ENCODE measurements at regions not wholly inside any gene's neighbourhood (a gene's known extent, or its start where the extent isn't known, plus 50 kb on each side); places are given as distances from the start of the nearest gene placed in this dataset.

DNA sequence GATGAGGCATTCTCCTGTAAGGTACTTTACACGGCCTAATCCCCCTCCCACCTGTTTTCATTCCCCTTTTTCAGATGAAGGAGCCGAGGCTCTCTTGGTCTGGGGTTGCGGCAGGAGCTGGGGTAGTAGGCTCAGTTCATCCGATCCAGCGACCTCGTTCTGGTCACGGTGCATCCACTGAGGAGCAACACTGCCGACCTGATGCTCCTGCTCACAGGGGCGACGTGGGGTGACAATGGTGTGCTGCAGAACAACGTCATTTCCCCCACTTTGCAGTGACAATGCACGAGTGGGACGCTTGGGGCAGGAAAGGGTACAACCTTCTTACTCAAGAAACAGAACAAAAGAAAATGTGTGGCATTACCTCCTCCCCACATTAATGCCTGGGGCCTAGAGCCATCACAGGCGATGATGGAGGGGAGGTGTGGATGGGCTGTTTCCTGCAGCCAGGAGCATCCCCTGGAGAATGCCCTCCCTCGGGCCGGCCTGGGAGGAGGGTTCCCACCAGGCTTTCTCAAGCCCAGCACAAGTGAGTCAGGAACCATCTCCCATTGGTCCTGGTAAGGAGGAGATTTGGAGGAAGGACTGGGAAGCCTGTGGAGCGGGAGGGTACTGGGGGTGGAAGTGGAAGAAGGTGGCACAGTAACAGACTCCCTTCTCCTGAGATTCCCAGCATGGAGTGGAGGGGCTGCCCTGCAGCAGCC is 125.6 kb downstream of the SPATA19 start:
- DNase-seq = no peak

DNA sequence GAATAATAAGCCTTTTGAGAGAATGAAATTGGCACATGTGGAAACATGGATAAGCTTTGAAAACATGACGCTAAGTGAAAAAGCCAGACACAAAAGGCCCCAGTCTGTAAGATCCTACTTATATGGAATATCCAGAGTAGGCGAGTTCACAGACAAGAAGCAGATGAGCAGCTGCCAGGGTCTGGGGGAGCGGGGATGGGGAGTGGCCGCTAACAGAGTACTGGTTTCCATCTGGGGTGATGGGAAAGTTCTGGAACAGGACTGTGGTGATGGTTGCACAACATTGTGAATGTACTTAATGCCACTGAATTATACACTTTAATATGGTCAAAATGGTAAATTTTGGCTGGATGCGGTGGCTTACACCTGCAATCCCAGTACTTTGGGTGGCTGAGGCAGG is 126.5 kb downstream of the SPATA19 start:
- no peak for DNase-seq

DNA sequence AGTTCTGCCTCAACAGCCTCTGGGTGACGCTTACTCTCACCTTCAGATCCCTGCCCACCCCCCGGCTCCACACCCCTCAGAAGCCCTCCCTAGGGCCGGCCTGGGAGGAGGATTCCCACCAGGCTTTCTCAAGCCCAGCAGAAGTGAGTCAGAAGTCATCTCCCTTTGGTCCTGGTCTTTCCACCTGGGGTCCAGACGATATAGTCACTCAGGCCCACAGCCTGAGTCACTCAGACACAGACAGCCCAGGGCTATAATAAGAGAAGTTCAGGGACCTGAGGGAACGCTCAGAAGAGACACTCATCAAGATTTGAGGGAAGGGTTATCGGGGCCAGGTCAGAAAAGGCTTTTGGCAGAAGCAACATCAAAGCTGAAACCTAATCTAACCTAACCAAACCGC is 127.1 kb downstream of the SPATA19 start:
- no peak for DNase-seq

DNA sequence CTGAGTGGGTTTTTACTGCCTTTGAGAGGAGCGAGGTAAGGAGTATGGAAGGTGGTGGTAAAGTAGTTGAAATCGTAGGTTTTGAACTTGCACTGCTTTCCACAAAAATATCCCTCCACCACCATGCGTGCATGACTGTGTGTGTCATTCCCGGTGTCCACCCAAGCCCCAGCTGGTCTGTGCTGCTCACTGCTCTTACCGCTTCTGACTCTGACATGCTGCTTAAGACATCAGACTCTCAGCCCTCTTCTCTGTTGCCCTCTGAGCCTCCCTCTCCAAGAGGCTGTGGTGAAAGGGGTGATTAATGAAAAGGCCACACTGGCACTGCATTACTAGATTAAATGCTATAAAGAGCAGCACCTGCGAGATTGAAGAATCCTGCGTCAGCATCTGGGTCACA is 128.7 kb downstream of the SPATA19 start:
- no peak for DNase-seq

DNA sequence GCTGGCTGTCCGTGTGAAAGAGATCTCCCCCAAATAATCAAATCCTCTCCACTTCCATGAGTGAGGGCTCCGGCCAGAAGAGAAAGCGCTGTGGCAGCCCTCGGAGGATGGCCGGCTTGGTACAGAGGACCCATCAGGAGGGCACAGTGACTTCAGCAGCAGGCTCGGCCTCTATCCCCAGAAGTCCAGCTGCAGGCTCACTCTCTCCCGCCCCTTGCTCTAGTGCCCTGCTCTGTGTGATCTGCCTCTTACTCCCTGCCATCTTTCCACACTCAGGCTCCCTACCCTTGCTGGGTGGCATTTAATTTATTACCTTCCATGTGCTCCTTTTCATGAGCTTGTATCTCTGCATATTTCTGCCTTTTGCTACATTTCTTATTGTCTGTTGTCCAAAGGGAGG is 129.7 kb downstream of the SPATA19 start:
- no peak for DNase-seq

DNA sequence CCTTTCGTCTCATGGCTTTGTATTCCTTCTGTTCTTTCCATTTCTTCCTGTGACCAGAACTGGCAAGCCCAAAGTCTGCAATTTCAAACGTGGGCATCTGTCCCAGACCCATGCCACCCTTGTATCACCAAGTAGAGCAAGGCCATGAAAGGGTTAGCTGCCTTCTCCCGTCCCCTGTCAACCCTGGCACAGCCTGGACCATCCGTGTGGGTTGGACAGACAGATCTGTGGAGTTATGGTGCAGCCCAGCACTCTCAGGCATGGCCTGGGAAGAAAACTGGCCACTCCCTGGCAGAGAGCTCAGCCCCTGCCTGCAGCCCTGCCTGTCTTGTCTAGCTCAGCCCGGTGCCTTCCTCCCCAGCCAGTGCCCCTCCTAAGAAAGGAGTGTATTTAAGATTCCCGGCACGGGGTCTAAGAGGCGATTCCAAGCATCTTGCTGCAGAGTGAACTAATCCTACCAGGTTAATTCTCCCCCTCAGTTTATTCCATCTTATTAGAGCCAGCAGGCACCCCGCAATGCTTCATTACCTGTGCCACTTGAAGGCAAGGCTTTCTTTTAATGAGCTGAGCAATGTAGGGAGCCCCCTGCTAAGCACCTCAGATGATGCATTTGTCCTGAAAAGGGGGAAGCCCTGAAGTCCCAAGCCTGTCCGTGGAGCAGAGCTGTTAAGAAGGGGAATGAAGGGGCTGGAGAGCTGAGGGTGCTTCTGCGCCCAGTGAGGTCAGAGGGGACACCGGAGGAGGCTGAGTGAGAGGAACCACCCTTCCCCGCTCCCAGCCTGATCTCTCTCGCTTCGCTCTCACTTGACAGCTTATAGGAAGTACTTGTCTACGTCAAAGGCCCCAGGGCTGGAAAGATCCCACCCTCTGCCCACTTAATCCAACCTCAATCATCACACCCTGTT is 130.6 kb downstream of the SPATA19 start:
- DNase-seq = no peak

DNA sequence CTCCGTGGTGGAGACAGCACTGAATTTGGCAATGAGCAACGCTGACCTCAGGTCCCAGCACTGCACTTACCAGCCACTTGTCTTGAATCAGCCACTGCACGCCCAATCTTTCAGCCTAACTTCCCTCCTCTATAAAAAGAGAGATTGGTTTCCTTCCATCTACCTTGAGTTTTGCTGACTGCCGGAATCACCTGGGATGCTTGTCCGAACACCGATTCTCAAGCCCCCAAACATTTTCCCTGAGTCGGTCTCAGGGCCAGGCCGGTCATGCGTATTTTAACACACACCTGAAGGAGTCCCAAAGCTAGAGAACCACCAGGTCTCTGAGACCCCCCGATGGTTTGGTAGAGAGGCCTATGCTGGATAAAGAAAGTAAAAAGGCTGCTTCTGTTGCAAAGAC is 131.5 kb downstream of the SPATA19 start:
- no peak for DNase-seq

DNA sequence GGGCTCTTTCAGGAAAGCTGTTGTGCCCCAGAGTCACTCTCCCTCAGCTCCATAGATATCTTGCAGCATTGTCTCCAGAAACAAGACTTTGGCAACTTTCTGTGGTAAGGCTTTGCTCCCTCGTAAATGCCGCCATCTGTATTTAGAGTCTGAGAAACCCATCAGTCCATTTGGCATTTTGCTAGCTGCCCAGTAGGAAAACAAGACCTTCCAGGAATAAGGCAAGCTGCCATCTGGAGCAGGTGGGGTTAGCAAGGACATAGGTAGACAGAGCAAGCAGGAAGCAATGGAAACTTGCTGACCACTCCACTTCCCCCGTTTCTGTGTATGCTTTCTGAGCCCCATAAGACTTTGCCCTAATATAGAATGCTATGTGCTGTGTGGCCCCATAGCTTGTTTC is 131.9 kb downstream of the SPATA19 start:
- no peak for DNase-seq

DNA sequence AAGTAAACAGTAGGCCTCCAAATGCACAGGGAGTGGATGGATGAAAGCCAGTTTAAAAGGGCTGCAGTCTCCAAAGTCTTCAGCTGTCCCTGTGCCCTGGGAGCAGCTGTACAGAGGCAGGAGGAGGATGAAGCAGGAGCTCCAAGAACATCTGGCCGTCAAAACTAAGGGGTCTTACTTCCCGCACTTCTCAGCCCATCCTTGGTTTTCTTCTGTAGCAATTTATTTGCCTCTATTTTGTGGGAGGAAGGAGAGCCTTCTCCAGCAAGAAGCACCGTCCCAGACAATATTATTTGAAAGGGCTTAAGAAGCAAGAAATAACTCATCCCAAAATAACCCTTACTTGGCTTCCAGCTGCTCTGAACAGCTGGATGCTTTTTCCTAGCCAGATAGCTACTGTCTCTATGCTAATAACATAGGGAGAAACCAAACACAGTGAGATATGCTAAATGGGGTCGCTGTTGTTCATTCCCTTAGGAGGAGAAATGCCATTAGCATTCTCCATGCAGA is 133.2 kb downstream of the SPATA19 start:
- no peak for DNase-seq

DNA sequence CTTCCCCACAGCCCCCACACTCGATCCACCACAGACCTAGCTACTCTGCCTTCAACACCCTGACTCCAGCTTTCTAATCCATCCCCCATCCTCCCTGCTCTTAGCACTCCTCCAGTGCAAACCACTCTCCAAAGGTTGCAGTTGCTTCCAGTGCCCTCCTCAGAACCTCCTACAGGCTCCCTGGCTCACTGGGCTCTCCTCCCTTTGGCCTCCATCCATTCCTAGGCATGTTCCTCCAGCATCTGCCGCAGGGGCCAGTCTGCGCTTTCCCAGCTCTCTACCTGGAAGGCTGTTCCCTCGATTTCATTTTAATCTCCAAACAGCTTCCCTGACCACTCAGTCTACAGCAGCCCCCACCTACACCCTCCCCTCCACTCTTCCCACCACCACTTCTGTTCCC is 133.8 kb downstream of the SPATA19 start:
- no peak for DNase-seq

DNA sequence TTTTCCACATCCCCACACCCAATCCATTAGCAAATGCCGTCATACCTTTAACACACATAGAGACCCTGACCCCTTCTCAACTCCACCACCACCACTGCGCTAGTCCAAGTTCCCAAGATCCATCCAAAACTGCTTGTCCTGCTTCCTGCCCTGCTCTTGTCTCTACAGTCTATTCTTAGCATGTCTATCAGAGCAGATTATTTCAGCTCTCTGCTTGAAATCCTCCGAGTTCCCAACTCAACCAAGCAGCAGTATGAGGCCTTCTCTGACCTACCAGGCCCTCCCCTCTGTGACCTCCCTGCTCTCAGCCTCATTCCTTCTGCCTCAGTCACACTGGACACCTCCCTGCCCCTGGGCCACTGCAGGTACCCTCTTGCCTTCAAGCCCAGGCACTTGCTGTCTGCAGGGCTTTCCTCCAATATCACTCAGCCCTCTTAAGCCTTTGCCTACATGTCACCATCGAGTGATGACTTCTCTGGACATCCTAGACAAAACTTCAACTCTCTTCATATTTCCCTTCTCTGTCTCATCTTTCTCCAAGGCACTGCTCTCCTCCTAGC is 134.6 kb downstream of the SPATA19 start:
- no peak for DNase-seq

DNA sequence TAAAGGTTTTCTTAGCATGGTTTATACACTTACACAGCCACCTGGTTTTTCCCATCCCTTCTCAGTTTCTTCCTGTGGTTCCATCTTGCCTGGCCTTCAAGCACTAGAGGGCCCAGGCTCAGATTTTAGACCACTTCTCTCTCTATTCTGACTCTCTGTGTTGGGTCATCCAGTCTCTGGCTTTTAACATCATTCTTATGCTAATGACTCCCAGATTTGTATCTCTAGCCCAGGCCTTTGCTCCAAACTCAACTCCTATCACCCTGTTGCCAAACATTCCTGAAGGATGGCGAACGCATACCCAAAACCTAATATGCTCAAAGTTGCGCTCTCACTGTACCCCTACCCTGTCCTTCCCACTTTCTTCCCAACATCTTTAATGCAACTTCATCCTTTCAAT is 135.1 kb downstream of the SPATA19 start:
- no peak for DNase-seq

DNA sequence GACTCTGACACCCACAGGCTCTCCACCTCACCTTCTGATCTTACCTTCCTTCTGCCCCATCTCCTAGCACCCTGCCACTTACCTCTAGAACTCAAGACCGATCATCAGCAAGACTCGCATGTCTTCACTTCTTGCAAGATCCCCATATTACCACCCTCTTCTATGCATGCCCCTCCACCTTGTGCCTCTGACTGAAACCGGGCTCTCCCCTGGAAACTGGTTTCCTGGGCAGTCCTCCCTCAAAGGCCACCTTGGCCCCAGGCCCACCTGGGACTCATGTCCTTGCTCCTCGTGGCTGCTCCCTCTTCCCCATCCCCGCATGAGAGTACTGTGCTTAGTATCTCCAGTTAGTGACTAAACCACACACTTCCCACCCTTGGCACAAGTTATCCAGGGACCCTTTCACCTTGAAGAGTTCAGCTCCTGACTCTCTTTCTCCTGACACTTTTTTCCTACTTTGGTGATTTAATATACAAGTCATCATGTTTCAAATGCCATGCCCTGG is 136.7 kb downstream of the SPATA19 start:
- no peak for DNase-seq

DNA sequence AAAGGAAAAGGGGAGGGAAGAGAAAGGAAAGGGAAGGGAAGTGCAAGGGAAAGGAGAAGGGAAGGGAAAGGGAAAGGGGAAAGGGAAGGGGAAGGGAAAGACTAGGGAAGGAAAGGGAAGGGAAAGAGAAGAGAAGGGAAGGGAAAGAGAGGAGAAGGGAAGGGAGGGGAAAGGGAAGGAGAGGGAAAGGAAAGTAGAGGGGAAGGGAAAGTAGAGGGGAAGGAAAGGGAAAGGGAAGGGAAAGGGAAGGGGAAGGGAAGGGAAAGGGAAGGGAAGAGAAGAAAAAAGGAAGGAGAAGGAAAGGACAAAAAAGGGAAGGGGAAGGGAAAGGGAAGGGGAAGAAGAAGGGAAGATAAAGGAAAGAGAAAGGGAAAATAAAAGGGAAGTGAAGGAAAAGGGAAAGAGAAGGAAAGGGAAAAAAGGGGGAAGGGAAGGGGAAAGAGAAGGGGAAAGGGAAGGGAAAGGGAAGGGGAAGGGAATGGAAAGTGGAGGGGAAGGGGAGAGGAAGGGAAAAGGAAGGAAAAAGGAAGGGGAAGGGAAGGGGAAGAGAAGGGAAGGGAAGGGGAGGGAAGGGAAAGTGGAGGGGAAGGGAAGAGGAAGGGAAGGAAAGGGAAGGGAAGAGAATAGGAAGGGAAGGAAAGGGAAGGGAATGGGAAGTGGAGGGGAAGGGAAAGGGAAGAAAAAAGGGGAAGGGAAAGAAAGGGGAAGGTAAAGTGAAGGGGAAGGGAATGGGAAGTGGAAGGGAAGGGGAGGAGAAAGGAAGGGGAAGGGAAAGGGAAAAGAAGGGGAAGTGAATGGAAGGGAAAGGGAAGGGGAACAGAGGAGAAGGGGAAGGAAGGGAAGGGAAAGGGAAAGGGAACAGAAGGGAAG is 138.2 kb downstream of the SPATA19 start:
- no peak for DNase-seq

DNA sequence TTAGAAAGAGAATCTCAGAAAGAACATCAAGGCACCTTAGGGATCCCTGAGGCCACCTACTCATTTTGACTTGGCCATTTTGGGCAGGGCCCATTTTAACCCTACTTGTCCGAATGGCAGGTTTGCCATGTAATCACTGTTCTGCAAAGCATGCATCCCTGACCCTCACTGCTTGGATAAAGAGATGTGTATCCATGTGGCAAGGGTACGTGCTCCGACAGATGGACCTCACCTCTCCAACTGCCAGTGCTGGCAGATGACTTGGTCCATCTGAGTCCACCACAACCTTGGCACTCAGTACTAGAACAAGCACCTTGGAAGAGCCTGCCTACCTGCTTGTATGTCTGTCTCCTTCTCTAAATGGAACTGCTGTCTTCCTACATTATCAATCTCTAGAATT is 139.4 kb downstream of the SPATA19 start:
- DNase-seq = no peak

DNA sequence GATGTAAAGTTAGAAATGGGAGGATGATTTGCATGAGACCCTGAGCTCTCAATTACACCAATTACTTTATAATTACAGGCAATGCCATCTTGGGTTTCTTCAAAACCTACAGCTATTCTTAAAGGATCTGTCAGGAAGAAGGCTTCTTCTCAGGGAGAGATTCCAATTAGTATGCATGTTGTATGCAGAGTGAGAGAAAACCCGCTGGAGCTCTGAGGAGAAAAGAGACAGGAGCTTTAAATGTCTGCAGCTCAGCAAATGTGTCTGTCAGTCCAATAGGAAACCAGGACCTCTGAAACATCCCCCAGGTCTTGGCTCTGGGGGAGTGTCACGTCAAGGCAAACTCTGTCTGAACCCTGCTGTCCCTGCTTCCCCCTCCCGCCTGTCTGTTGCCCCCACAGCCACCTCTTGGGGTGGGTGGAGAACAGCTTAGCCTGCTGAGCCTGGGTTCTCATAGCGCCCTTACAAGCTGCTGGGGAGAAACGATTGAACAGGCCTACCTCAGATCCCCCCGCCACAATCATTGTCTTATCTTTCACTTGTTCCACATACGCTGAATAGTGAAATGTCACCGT is 140.2 kb downstream of the SPATA19 start:
- no peak for DNase-seq

DNA sequence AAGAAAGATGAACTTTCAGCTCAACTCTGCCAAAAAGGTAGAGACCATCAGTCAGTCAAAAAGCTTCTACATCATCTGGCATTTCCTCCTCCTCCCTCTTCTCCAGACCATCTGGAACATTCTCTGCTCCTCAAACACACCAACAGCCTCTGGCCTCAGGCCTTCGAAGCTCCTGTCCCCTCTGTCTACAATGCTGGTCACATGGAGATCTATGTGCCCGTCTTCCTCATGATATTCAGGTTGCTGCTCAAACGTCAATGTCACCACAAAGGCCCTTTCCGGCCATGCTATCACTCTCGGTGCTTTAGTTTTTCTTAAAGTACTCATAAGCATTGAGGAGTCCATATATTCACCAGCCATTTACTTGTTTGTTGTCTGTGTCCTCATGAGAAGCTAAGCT is 146.2 kb downstream of the SPATA19 start:
- DNase-seq = no peak

DNA sequence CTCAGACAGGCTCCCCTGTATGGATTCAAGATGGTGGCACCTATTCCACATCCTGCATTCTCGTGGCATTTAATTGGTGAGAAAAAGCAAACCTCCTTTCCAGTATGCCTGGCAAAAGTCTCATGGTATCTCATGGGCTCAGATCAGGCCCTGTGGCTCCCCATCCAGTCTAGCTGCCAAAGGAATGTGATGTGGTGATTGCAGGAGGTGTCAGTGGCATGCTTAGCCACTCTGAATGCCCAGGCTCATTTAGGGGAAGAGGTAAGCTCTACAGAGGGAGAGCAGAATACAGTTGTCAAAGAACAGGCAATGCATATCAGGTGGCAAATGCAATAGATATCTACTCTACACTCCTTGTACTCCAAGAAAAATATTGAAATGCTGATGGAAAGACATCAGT is 146.7 kb downstream of the SPATA19 start:
- DNase-seq = no peak

DNA sequence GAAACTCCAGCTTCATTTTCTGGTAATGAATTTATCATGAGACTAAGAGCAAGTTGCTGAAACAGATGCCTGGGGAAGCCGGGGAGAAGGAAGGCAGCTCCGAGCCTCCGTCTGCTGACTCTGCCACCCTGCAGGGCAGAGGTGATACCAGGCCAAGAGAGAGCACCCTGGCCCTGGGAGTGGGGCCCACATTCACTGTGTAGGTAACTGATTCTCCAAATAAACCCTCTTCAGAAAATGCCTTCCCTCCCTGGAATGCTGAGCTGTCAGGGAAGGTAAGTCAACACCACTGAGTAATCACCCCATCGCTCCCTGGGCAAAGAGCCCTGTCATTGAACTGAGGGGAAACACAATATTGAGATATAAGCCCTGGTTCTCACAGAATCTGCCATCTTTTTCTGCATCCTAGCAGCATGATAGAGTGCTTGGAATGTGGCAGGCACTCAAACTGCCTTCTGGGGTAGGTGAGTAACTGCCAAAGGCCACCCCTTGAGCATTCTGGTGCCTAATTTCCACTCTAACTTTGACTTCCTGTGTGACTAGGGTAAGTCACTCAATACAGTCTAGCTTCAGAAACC is 147.6 kb downstream of the SPATA19 start:
- no peak for DNase-seq

DNA sequence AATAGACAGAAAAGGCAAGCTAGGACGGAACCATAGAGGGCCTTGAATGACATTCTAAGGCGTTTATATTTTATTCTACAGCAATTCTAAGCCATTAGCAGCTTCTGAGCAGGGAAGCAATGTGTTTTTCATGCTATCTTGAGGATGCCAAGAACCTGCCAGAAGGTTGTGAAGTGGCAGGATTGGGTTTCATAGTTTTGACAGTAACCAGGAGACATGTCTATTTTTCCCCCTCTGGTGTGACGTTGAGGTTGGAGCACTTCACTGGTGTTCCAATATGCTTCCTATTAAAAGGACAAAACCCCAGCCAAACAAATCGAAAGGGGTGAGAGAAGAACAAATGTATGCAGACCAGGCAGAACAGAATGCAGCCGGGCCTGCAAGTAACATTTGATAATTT is 148.2 kb downstream of the SPATA19 start:
- DNase-seq = no peak

DNA sequence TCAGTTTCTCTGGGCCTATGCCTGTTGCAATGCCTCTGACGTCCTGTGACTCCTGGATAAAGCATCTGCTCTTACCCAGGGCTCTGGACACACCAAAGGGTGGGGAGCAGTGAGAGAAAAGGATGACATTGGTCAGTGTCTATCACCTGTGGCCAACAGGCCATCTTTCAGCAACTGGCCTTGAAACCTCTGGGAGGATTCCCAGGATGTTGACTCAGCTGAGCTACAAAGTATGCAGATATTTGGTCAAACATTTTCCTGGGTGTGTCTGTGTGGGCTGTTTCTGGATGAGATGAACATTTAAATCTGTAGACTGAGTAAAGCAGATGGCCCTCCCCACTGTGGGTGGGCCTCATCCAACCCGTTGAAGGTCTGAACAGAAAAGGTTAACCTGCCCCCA is 149.9 kb downstream of the SPATA19 start:
- DNase-seq = no peak

DNA sequence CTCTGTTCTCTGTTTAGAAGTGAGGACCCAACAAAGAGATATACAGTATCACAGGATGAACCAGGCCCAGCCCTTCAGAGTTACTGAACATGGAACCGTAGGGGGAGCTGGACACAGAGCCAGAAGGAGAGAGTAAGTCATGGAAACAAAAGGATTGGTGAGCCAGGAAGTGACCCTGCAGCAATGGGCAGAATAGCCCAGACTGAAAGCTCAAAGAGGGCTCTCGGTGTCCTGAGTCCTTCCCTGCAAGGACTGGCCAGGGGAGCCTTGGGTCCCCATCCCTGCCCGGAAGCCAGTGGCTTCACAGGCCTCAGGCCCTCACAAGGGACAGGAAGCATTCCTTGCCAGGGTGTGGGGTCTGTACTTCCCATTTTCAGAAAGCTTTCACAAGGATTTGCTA is 150.6 kb downstream of the SPATA19 start:
- DNase-seq = no peak
